ENCODE measurements at regions not wholly inside any gene's neighbourhood (a gene's known extent, or its start where the extent isn't known, plus 50 kb on each side); places are given as distances from the start of the nearest gene placed in this dataset.

- TF ChIP-seq CTCF (IDR thresholded peaks at IDR 0.05) (no peak), POLR2A (IDR thresholded peaks at IDR 0.05) (no peak)
Observed at GRCh38 chr6:126784161-126784790, 334.2 kb upstream of the RSPO3 start.
